Activated CD4-positive, alpha-beta T cell treated with anti-CD3 and anti-CD28 coated beads for 4 hours (primary cell): ENCODE measurements at regions not wholly inside any gene's neighbourhood (a gene's known extent, or its start where the extent isn't known, plus 50 kb on each side); places are given as distances from the start of the nearest gene placed in this dataset.
A peak's percentile ranks its signal among the peaks of the same experiment; 100 is the strongest.

Experiments
- DNase-seq, 2 donors: peaks; one replicate each; pipeline ENCODE4 v3.0.0-alpha.2; 2020

DNA sequence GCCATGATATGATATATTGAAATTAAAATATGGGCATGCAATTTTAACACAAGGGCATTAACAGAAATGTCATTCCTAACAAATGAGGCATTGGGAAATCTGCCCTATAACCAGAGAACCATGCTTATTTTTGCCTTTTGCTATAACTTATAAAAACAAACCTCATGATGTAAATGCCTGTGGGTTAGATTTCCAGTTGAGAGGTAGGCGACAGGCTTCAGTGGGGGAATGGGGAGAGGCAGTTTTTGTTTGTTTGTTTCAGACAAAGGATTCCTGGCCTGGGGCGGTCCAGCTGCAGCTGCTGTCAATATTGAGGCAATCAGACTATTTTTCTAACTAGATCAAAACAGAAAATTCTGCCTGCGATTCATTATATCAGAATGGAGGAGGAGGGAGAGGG, 490.4 kb upstream of the CFAP20DC start:
- no peak for DNase-seq

DNA sequence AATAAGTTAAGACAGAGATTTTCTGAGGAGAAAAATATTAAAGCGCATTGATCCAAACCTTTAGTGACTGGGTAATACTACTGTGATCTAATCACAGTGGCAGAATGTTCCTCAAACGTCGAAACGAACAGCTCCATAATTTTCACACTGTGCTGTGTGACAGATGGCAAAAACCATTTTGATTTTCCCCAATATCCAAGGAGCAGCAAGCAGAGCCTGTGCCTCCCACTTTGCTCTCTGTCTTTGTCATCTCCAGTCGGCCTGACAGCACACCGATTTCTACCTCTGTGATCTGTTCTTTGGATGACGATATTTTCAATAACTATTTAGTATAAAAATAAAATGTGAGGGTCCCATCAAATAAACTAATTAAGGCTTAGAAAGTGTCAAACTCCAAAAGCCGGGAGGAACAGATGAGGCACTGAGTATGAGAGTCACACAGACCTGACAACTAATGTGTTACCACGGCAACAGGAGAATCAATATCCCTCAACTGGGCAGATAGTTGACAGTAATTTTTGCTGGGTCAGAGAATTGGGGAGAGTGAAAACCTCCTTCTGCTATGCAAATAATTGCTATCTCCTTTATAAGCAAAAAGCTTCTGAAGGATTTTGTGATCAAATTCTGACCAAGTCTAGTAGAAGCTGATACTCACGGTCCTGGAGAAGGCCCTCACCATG, 489.1 kb upstream of the CFAP20DC start:
- no peak for DNase-seq

DNA sequence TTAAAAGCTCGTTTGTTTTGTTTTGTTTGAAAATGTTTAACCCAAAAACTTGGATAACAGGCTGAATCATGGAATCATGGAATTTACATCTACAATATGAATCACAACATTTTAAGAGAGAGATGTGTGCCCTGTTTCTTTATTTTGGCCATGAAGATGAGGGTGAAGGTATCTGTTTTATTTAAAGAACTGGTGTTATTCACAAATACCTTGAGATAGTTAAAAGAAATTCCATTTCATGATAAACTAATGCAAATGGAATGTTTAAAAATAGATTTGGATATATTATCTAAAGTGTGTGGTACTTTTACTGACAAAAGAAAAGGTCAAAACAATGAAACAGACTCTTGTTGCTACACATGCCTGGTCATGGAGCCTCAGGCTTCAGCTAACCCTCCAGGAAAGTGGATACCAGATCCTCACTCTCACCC, 486.0 kb upstream of the CFAP20DC start:
- DNase-seq, result no peak

DNA sequence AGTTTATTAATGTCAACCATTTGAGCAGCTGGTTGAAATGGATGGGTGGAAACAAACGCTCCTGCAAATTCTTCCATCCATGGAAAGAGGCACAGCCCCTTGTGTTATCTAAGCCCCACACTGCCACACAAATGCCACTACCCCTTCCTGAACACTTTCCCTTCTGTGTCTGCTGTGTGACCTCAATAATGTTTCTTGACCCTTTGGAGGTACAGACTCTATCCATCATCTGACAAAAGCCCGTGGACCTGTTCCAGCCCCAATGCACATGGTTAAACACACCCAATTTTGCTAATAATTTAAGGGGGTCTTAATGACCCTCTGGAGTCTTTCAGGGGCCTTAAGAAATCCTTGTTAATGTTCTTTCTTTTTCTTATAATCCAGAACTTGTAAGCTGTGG, 482.2 kb upstream of the CFAP20DC start:
- DNase-seq, result no peak

DNA sequence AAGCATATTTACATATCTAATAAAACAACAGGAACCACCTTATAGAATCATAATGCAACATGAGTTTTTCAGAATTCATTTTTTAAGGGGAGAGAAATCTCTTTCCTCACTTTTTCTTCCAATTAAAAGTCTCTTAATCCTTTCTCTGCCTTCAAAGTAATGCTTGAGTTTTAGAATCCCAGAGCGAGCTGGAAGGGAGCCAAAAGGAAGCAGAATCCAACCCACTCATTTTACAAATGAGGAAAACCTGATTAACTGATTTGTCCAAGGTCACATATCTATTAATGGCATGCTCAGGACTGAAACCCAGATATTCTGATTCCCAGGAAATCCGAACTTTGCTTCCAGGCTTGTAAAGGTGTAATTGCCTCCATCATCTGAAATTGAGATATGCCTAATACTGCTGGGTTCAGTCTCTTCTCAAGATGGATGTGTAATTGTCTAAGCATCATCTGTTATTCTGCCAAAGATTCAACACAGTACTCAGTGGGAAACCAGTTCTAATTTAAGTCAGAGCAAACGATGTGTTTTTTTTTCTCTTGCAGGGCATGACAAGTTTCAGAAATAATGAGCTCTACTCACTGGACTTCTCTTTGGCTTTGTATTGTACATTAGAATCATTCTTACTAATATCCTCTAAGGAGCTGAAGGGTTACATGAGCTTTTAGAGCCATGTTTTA, 481.4 kb upstream of the CFAP20DC start:
- no peak for DNase-seq

DNA sequence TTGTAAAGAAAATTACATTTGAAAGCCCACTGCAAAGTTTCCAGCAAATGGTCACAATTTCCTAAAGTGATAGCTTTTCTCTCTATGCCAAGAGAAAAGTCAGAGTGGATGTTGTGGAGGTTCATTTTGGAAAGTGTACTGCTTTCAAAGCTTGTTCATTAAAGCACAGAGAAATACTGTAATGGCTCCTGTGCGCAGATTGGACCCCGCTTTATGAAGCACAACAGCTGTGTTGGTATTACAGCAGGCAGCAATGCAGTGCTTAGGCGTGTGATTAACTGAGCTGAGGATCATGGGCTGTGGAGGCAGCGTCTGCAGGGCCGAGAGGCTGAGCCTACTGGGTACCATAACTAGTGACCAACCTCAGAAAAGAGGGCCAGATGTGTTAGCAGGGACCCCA, 478.4 kb upstream of the CFAP20DC start:
- no peak for DNase-seq

DNA sequence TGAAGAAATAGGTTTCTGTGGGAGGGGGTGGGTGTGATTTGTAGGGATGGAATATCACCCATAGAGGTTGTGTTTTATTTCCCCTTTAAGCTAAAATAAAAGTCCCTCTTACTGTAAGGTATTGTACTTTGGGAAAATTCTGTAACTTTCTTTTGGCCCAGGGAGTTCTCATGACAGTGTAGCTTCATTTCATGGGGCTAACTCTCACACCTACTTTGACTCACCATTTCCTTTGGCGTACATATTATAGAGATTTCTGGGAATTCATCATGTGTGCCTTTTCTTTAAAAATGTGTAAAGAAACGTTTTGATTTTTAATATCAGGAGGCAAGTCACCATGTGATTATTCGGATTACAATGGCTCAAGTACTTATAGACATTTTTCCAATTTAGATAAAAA, 477.7 kb upstream of the CFAP20DC start:
- no peak for DNase-seq

DNA sequence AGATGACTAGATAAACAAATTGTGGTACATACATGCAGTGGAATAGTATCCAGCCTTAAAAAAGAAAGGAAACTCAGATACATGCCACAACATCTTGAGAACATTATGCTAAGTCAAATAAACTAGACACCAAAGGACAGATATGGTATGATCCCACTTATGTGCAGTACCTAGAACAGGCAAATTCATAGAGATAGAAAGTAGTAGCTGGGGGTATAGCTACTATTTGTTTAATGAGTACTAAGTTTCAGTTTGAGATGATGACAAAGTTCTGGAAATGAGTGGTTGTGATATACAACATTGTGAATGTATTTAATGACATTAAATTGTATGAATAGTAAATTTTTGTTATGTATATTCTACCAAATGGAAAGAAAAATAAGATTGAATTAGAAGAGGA, 477.2 kb upstream of the CFAP20DC start:
- no peak for DNase-seq

DNA sequence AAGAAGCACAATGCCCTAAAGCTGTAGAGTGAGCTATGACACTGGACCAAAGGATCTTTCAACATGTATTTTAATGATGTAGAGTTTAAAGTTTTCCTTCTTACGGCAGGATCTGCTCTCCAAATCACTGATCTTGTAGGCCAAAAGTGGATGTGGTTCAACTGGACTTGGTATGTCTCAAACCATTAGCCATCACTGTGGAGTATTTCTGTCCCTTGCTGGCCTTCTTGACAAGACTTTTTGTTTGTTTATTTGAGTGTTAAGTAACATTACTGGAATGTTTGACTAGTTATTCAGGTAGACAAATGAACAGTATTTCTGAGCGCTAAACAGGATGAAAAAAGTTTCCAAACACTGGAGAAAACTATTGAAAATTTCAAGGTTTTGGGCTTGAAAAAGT, 472.7 kb upstream of the CFAP20DC start:
- no peak for DNase-seq

DNA sequence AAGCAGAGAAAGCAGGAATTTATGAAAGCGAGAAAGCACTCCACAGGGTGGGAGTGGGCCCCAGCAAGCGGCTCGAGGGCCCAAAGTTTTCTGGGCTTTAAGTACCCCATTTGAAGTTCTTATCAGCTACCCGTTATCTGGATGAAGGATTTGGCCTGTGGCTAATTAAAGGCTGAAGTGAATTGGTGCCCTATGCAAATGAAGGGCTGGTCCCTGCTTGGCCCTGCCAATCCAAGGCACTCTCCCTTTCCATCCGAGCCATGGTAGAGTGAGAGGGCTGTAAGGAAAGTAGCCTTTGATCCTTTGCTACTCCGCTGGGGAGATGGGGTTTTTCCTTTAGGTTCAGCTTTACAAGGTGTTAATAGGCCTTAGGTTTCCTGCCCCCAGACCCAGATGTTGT, 469.3 kb upstream of the CFAP20DC start:
- no peak for DNase-seq

DNA sequence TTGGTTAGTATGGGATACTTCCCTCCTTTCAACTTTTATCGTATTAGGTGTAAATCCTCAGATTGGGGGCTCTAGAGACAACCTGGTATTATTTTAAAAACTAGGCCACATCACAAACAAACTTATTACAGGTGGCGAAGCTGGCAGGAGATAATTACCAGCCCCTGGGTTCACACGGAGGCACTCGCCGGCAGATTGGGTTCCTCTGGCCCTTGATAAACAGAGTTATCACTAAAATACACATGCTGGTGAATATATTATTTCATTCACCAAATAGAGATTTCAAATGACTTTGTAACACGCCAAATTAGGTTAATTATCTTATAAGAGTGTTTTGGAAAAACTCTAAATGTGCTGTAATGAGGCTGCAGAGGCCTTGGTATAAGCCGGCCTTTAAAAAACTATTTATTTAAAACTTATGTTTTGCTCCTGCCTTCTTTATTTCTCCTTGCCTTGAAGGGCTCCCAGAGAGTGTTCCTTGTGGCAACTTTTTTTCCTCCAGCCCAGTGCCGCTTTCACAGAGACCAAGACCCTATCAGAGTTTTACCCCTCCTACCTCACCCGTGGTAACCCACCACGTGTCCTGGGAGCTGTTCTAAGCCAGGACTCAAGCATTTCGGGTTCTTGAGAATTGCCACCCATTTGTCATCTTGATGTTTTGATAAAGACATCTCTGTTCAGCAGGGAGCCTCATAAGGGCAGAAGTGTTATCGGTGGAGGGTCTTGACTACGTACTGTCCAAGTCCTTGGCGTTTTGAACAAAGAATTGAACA, 468.6 kb upstream of the CFAP20DC start:
- no peak for DNase-seq

DNA sequence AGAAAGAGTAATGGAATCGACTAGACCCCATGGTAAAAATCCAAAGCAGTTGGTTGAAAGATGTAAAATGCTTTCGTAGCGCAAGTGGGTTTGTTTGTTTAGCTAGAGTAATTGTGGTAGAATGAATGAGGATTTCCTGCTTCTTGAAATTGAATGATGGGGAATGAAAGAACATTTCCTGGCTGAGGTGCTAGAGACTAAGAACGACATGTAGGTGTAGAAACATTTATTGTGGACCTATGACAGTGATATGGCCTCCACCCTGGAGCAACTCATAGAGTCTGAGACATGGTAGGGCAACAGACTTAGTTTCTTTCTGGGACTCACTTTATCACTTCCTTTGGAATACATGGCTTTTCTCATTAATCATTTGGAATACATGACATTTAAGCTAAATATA, 467.6 kb upstream of the CFAP20DC start:
- DNase-seq, result no peak

DNA sequence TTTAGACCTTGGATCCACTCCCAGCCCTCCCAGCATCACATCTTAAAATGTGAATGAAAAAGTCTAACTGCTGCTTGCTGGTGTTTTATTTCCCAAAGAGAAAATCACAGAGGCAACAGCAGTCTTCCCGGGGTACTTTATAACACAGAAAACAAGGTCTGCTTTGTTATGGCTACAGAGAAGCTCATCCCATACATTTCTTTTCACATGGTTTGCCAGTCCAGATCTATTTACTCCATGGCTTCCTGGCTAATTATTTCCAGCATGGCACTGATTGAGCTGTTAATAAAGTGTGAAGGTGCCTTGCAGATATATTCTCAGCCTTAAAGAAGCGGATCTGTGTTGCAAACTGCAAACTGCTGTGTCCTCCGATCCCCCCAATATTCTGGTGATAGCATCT, 466.1 kb upstream of the CFAP20DC start:
- no peak for DNase-seq

DNA sequence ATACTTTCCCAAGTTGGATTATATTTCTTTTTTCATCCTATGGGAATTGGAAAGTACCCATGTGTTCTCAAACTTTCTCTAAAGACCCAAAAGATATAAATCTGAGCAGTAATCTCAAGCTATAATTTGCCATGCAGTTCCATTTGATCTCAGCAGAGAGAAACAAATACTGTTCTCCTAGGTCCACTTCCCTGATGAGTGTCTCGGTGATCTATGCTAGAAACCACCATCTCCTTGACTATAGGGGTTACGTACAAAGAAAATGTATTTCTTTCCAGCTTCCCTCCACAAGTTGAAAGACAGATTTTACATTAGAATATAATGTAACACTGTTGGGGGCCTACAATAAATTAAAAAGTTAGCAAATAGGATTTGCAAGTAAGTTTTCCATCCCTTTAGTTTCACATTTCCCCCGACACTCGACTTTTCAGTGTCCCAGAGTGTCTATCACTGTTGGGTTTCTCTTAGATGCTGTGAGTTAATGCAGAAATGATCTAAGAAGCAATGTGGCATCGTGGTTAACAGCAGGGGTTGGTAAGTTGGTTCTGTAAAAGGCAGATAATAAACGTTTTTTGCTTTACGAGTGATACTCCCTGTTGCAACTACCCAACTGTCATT, 465.1 kb upstream of the CFAP20DC start:
- no peak for DNase-seq

DNA sequence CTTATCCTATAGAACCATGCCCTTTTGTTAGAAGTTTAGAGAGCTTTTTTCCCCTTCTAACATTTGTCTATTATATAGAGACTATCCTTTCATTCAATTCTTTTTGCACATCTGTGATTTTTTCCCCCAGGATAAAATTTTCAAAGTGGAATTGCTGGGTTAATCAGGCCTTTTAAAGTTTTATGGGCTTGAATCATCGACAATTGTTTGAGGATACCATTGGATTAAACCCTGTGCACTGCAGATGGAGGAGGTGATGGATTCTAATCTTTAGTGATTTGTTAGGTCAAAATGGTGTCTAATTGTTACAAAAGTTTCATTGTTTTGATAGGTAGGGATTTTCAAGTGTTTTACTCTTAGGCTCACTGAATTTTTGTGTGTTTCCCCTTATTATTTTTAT, 463.7 kb upstream of the CFAP20DC start:
- DNase-seq, result no peak

DNA sequence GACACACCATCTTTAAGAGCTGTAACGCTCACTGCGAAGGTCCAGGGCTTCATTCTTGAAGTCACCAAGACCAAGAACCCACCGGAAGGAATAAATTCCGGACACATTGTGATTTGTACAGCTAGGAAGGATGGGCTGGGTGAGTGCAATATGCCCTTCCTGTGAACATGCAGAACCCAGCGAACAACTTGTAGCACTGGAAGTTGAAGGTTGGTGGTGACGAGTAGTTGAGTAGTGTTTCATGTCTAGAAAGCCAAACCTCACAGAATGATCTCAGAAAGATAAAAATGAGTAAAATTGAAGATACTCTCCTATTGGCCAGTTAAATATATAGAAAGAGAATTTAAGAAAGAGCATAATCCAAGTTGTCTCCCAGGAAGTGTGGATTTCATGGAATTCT, 462.2 kb upstream of the CFAP20DC start:
- no peak for DNase-seq

DNA sequence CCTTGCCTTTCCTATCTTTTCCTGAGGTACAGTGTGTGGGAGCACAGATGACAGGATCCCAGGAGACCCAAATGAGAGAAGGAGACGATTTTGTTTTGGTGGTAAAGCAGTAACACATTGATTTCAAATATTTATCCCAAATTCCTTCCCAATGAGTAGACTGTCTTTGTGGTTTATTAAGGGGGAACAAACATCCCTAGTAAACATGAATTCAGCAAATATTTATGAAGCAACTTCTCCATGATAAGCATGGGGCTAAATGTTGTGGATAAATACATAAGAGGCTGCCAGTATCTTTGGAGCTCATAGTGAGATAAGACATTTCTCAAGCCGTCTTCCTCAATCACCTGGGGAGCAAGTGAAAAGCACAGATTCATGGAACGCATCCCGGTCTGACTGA, 460.8 kb upstream of the CFAP20DC start:
- DNase-seq, result no peak

DNA sequence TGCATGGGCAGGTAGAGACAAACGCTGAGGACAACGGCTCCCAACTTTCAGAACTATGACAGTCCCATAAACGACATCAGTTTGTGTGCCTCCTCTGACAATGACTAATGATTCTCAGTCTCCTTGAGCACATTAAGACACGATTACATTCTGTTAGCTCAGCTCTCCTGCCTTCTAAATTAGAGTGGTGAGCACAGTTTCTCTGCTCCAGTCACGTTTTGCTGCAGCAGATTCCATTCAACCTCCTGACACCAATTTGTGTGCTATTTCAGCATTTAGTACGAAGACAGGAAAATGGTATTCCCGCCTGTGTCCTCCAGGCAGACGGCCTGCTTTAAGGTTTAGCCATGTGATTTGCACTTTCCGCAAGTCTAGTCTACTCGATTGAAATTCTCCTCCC, 458.4 kb upstream of the CFAP20DC start:
- no peak for DNase-seq

DNA sequence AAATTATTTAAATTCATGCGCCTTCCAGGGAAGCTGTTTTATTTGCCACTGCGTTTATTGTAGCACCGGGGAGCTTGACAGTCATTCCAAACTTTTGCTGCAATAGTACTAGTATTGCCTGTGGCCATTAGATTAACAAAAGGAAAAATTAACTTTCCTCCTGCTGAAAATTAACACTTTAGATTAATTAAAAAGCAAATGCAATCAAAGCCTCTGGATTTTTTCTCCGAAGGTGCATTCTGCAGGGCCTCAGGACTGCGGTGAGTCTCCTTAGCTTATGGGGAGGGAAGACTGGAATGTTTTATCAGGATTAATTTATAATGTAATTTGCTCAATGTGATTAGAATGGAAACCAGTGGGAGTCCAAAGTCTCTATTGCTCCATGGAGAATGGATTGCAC, 456.4 kb upstream of the CFAP20DC start:
- no peak for DNase-seq

DNA sequence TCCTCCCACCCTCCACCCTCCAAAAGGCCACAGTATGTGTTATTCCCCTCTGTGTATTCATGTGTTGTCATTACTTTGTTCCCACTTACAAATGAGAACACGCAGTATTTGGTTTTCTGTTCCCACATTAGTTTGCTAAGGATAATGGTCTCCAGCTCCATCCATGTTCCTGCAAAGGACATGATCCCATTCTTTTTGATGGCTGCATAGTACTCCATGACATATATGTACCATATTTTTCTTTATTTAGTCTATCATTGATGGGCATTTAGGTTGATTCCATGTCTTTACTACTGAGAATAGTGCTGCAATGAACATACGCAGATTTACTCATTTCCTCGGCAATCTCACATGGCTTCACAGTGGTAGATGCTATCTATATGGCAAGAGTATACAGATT, 453.6 kb upstream of the CFAP20DC start:
- no peak for DNase-seq

DNA sequence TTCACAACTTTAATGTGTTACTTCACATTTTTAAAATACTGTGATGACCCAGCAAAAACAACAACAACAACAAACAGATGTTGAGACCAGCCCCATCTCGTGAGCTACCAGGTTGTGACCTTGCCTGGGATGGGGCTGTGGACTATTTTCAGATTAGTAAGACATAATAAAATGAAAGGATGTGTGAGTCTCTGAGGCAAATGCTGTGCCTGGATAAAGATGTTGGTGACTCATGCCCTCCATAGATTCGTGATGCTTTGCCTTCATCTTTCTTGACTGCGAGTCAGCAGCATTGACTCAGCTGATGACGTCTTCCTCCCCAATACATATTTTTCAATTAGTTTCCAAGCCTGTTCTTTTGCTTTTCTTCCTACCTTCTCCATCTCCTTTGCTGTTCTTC, 453.0 kb upstream of the CFAP20DC start:
- peak; percentile 23 to 29 for DNase-seq

DNA sequence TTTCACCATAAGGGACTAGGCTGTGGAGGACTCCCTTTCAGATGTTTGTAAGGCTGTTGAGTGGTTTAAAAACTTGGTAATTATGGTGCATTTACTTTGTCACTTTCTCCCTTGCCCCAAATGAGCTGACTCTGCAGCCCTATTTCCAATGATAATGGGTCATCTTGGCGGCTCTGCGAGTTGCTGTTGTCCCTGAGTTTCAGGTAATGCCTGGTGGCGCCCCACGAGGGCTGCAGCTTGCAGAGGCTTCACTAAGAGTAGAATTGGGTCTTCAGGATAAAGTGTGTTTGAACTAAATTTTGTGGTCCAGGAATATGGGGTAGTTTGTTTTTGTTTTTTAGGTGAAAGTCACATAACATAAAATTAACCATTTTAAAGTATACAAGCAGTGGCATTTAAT, 450.1 kb upstream of the CFAP20DC start:
- no peak for DNase-seq

DNA sequence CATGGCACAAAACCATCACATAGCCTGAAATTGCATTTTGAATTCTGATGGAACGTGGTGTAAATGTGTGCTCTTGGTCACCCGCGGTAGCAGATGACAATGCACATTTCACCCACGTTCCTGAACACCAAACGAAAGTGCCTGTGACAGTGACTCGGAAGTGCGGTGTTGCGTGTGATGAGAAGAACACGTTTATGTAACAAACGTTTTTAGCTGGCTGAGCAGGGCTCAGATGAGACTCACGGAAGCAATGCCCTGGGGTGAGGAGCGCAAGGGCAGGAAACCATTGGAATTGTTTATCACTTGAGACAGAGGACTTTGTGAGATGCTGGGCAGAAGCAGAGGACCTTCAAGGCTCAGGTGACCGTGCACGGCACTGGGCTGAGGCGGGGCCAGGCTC, 449.2 kb upstream of the CFAP20DC start:
- no peak for DNase-seq

DNA sequence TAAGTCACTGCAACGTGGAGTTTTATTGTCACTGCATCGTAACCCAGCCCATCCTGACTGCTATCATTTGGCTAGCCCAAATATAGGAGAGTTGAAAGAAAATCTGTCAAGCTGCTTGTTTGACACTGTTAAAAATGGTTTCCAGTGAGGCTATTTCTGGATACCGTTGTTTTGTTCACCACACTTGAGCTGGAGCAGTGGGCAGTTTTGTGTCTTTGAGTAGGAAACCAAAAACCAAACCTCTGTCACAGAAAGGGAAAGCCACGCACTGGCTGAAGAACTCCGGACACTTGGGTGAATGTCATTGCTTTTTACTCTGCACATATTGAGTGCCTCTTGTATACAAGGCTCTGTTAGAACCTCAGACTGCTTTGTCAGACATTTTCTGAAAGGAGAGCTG, 446.4 kb upstream of the CFAP20DC start:
- no peak for DNase-seq
